ENCODE measurements at regions not wholly inside any gene's neighbourhood (a gene's known extent, or its start where the extent isn't known, plus 50 kb on each side); places are given as distances from the start of the nearest gene placed in this dataset.

GRCh38 chr1:212539737-212540430, 68.7 kb upstream of the ATF3 start:
- H3K36me3 ChIP-seq (ENCODE audit: control insufficient read depth, insufficient read depth, low read length): no peaks in the 10 kb centered on the region
- DNase-seq: no peak
- H3K4me1 ChIP-seq (ENCODE audit: control insufficient read depth, insufficient read depth, low read length, poor library complexity, severe bottlenecking): no peaks in the 10 kb centered on the region
- H3K4me3 ChIP-seq (ENCODE audit: insufficient read depth, low read depth, low read length, poor library complexity, severe bottlenecking): no peak overlapping the region
- H3K27ac ChIP-seq (ENCODE audit: insufficient read depth, low read length, poor library complexity, severe bottlenecking): no peak overlapping the region
- H3K27me3 ChIP-seq (replicated peaks; ENCODE audit: control insufficient read depth, insufficient read depth, low read length, poor library complexity, severe bottlenecking): no peaks in the 10 kb centered on the region
- H3K9me3 ChIP-seq (ENCODE audit: control insufficient read depth, low read length): no peaks in the 10 kb centered on the region

GRCh38 chr1:212542761-212543187, 65.8 kb upstream of the ATF3 start:
- Histone ChIP-seq H3K4me3 (ENCODE audit: insufficient read depth, low read depth, low read length, poor library complexity, severe bottlenecking) (no peak overlapping the region), H3K9me3 (ENCODE audit: control insufficient read depth, low read length) (no peaks in the 10 kb centered on the region), H3K27me3 (replicated peaks; ENCODE audit: control insufficient read depth, insufficient read depth, low read length, poor library complexity, severe bottlenecking) (no peaks in the 10 kb centered on the region), H3K27ac (ENCODE audit: insufficient read depth, low read length, poor library complexity, severe bottlenecking) (no peak overlapping the region), H3K36me3 (ENCODE audit: control insufficient read depth, insufficient read depth, low read length) (no peaks in the 10 kb centered on the region), H3K4me1 (ENCODE audit: control insufficient read depth, insufficient read depth, low read length, poor library complexity, severe bottlenecking) (no peaks in the 10 kb centered on the region)
- DNase-seq: no peak

- H3K9me3 ChIP-seq (ENCODE audit: control insufficient read depth, low read length): no peaks in the 10 kb centered on the region
- H3K36me3 ChIP-seq (ENCODE audit: control insufficient read depth, insufficient read depth, low read length): no peaks in the 10 kb centered on the region
- DNase-seq: no peak
- no peak overlapping the region for H3K4me3 ChIP-seq (ENCODE audit: insufficient read depth, low read depth, low read length, poor library complexity, severe bottlenecking)
- H3K27ac ChIP-seq (ENCODE audit: insufficient read depth, low read length, poor library complexity, severe bottlenecking): no peak overlapping the region
- H3K27me3 ChIP-seq (replicated peaks; ENCODE audit: control insufficient read depth, insufficient read depth, low read length, poor library complexity, severe bottlenecking): no peaks in the 10 kb centered on the region
- no peaks in the 10 kb centered on the region for H3K4me1 ChIP-seq (ENCODE audit: control insufficient read depth, insufficient read depth, low read length, poor library complexity, severe bottlenecking)
Measured at GRCh38 chr1:212544110-212544509, 64.5 kb upstream of the ATF3 start.

GRCh38 chr1:212545941-212546635, 62.5 kb upstream of the ATF3 start:
- no peak for DNase-seq
- Histone ChIP-seq H3K27me3 (replicated peaks; ENCODE audit: control insufficient read depth, insufficient read depth, low read length, poor library complexity, severe bottlenecking) (no peaks in the 10 kb centered on the region), H3K36me3 (ENCODE audit: control insufficient read depth, insufficient read depth, low read length) (no peaks in the 10 kb centered on the region), H3K4me3 (ENCODE audit: insufficient read depth, low read depth, low read length, poor library complexity, severe bottlenecking) (no peak overlapping the region), H3K27ac (ENCODE audit: insufficient read depth, low read length, poor library complexity, severe bottlenecking) (no peak overlapping the region), H3K4me1 (ENCODE audit: control insufficient read depth, insufficient read depth, low read length, poor library complexity, severe bottlenecking) (no peaks in the 10 kb centered on the region), H3K9me3 (ENCODE audit: control insufficient read depth, low read length) (no peaks in the 10 kb centered on the region)

- H3K27me3 ChIP-seq (replicated peaks; ENCODE audit: control insufficient read depth, insufficient read depth, low read length, poor library complexity, severe bottlenecking): no peaks in the 10 kb centered on the region
- DNase-seq: no peak
Measured at GRCh38 chr1:212549503-212550017, 59.0 kb upstream of the ATF3 start.

GRCh38 chr1:212551929-212552328, 56.6 kb upstream of the ATF3 start:
- H3K9me3 ChIP-seq (ENCODE audit: control insufficient read depth, low read length): no peaks in the 10 kb centered on the region
- H3K27me3 ChIP-seq (replicated peaks; ENCODE audit: control insufficient read depth, insufficient read depth, low read length, poor library complexity, severe bottlenecking): no peaks in the 10 kb centered on the region
- H3K36me3 ChIP-seq (ENCODE audit: control insufficient read depth, insufficient read depth, low read length): no peaks in the 10 kb centered on the region
- H3K4me3 ChIP-seq (ENCODE audit: insufficient read depth, low read depth, low read length, poor library complexity, severe bottlenecking): no peak overlapping the region
- H3K27ac ChIP-seq (ENCODE audit: insufficient read depth, low read length, poor library complexity, severe bottlenecking): no peak overlapping the region
- DNase-seq: no peak
- H3K4me1 ChIP-seq (ENCODE audit: control insufficient read depth, insufficient read depth, low read length, poor library complexity, severe bottlenecking): no peaks in the 10 kb centered on the region

More at GRCh38 chr1:212549503-212550017, 59.0 kb upstream of the ATF3 start:
- Histone ChIP-seq H3K4me1 (ENCODE audit: control insufficient read depth, insufficient read depth, low read length, poor library complexity, severe bottlenecking) (no peaks in the 10 kb centered on the region), H3K4me3 (ENCODE audit: insufficient read depth, low read depth, low read length, poor library complexity, severe bottlenecking) (no peak overlapping the region), H3K36me3 (ENCODE audit: control insufficient read depth, insufficient read depth, low read length) (no peaks in the 10 kb centered on the region), H3K27ac (ENCODE audit: insufficient read depth, low read length, poor library complexity, severe bottlenecking) (no peak overlapping the region), H3K9me3 (ENCODE audit: control insufficient read depth, low read length) (no peaks in the 10 kb centered on the region)

GRCh38 chr1:212553676-212554075, 54.9 kb upstream of the ATF3 start:
- no peaks in the 10 kb centered on the region for H3K27me3 ChIP-seq (replicated peaks; ENCODE audit: control insufficient read depth, insufficient read depth, low read length, poor library complexity, severe bottlenecking)
- no peak for DNase-seq
- no peaks in the 10 kb centered on the region for H3K9me3 ChIP-seq (ENCODE audit: control insufficient read depth, low read length)
- H3K36me3 ChIP-seq (ENCODE audit: control insufficient read depth, insufficient read depth, low read length): no peaks in the 10 kb centered on the region
- H3K4me1 ChIP-seq (ENCODE audit: control insufficient read depth, insufficient read depth, low read length, poor library complexity, severe bottlenecking): peaks cover 5% of the 10 kb centered on the region
- H3K4me3 ChIP-seq (ENCODE audit: insufficient read depth, low read depth, low read length, poor library complexity, severe bottlenecking): no peak overlapping the region
- H3K27ac ChIP-seq (ENCODE audit: insufficient read depth, low read length, poor library complexity, severe bottlenecking): no peak overlapping the region

GRCh38 chr1:212554401-212554800, 54.2 kb upstream of the ATF3 start:
- no peak overlapping the region for H3K27ac ChIP-seq (ENCODE audit: insufficient read depth, low read length, poor library complexity, severe bottlenecking)
- no peaks in the 10 kb centered on the region for H3K27me3 ChIP-seq (replicated peaks; ENCODE audit: control insufficient read depth, insufficient read depth, low read length, poor library complexity, severe bottlenecking)
- no peaks in the 10 kb centered on the region for H3K9me3 ChIP-seq (ENCODE audit: control insufficient read depth, low read length)
- peaks cover 9% of the 10 kb centered on the region for H3K4me1 ChIP-seq (ENCODE audit: control insufficient read depth, insufficient read depth, low read length, poor library complexity, severe bottlenecking)
- no peak for DNase-seq
- no peak overlapping the region for H3K4me3 ChIP-seq (ENCODE audit: insufficient read depth, low read depth, low read length, poor library complexity, severe bottlenecking)
- H3K36me3 ChIP-seq (ENCODE audit: control insufficient read depth, insufficient read depth, low read length): no peaks in the 10 kb centered on the region

GRCh38 chr1:212555426-212555825, 53.1 kb upstream of the ATF3 start:
- Histone ChIP-seq H3K4me3 (ENCODE audit: insufficient read depth, low read depth, low read length, poor library complexity, severe bottlenecking) (no peak overlapping the region), H3K27ac (ENCODE audit: insufficient read depth, low read length, poor library complexity, severe bottlenecking) (no peak overlapping the region), H3K36me3 (ENCODE audit: control insufficient read depth, insufficient read depth, low read length) (no peaks in the 10 kb centered on the region), H3K9me3 (ENCODE audit: control insufficient read depth, low read length) (no peaks in the 10 kb centered on the region), H3K27me3 (replicated peaks; ENCODE audit: control insufficient read depth, insufficient read depth, low read length, poor library complexity, severe bottlenecking) (no peaks in the 10 kb centered on the region), H3K4me1 (ENCODE audit: control insufficient read depth, insufficient read depth, low read length, poor library complexity, severe bottlenecking) (peaks cover 9% of the 10 kb centered on the region)
- DNase-seq: no peak

- H3K27me3 ChIP-seq (replicated peaks; ENCODE audit: control insufficient read depth, insufficient read depth, low read length, poor library complexity, severe bottlenecking): no peaks in the 10 kb centered on the region
- no peaks in the 10 kb centered on the region for H3K9me3 ChIP-seq (ENCODE audit: control insufficient read depth, low read length)
- DNase-seq: no peak
- H3K4me3 ChIP-seq (ENCODE audit: insufficient read depth, low read depth, low read length, poor library complexity, severe bottlenecking): no peak overlapping the region
- H3K27ac ChIP-seq (ENCODE audit: insufficient read depth, low read length, poor library complexity, severe bottlenecking): no peak overlapping the region
- peaks cover 9% of the 10 kb centered on the region for H3K4me1 ChIP-seq (ENCODE audit: control insufficient read depth, insufficient read depth, low read length, poor library complexity, severe bottlenecking)
- H3K36me3 ChIP-seq (ENCODE audit: control insufficient read depth, insufficient read depth, low read length): no peaks in the 10 kb centered on the region
Measured at GRCh38 chr1:212556822-212557549, 51.6 kb upstream of the ATF3 start.
